ENCODE measurements at regions not wholly inside any gene's neighbourhood (a gene's known extent, or its start where the extent isn't known, plus 50 kb on each side); places are given as distances from the start of the nearest gene placed in this dataset.
"Not testable (repeated sequence)": the region's sequence is repeated elsewhere in the genome, so short reads cannot be mapped to it uniquely, and the experiment has no call there.

DNA sequence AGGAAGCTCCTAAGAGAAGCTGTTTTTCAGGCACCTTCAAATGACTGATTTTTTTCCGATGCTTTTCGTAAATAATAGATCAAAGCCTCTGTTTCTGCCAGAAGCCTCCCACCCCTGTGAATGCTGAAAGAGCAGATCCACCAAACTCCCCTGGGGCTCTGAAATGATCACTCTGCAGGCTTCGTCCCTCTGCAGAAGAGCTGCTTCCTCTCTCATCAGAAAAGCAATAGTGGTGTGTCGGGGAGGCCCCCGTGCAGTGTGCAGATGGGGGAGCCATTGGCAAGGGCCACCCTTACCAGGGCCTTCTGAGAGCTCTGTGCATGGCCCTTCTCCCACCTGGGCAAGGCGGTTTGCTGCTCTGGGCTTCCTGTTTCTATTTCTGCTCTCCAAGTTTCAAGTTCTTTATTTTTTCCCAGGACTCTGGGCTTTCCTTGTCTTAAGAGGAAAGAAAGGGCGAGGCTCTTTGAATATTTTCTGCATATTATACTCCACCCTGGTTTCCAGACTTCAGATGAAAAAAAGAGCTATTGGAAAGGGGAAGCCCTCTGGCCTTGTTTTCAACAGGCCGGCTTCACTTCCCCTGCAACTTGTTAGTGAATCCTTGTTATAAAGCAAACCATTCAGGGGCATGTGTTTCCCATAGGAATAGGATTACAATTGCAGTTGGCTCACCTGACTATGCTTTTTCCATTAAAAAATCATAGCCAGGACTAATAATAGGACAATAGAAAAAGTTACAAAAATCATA is 155.2 kb downstream of the TTLL2 start:
- no peaks in the 10 kb centered on the region for H3K36me3 ChIP-seq (ENCODE audit: low read depth, missing control alignments)
- intact Hi-C loops (cut with DNase I; ENCODE audit: low total_unique reads), result no loop called here
- DNase-seq, result no peak
- TF ChIP-seq POLR2A (IDR thresholded peaks at IDR 0.05), result no peak
- TF ChIP-seq, protein P1, sequence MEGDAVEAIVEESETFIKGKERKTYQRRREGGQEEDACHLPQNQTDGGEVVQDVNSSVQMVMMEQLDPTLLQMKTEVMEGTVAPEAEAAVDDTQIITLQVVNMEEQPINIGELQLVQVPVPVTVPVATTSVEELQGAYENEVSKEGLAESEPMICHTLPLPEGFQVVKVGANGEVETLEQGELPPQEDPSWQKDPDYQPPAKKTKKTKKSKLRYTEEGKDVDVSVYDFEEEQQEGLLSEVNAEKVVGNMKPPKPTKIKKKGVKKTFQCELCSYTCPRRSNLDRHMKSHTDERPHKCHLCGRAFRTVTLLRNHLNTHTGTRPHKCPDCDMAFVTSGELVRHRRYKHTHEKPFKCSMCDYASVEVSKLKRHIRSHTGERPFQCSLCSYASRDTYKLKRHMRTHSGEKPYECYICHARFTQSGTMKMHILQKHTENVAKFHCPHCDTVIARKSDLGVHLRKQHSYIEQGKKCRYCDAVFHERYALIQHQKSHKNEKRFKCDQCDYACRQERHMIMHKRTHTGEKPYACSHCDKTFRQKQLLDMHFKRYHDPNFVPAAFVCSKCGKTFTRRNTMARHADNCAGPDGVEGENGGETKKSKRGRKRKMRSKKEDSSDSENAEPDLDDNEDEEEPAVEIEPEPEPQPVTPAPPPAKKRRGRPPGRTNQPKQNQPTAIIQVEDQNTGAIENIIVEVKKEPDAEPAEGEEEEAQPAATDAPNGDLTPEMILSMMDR (IDR thresholded peaks at IDR 0.05), result no peak
- WGBS, 2 donors, result 47 to 51% methylated on average over 8 of the region's 8 CpGs
- H3K4me3 ChIP-seq, result no peak overlapping the region
- peaks cover 12% of the 10 kb centered on the region for H3K4me1 ChIP-seq
- no peaks in the 10 kb centered on the region for H3K9me3 ChIP-seq
- H3K27me3 ChIP-seq, result no peaks in the 10 kb centered on the region
- H3K27ac ChIP-seq, result peak overlapping the region in 1 of 2 donors; percentile 2

DNA sequence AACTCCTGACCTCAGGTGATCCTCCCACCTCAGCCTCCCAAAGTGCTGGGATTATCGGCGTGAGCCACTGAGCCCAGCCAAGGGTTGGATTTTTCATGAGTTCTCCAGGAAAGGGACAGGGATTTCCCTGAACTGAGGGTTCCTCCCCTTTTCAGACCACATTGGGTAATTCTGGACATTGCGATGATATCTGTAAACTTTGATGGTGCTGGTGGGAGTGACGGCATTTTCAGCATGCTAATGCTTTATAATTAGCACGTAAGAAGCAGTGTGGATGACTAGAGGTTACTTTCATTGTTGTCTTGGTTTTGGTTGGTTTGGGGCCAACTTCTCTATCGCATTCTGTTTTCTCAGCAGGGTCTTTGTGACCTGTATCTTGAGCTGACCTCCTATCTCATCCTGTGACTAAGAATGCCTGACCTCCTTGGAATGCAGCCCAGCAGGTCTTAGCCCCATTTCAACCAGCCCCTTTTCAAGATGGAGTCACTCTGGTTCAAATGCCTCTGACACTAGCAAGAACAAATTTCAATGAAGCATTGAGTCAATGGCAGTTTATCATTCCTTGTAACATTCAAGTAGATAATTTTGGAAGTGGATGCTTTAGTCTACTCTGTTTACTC is 156.5 kb downstream of the TTLL2 start:
- H3K9me3 ChIP-seq, result no peaks in the 10 kb centered on the region
- no peak overlapping the region for H3K27ac ChIP-seq
- intact Hi-C loops (cut with DNase I; ENCODE audit: low total_unique reads), result no loop called here
- TF ChIP-seq, protein P1 (IDR thresholded peaks at IDR 0.05), result no peak
- TF ChIP-seq POLR2A (IDR thresholded peaks at IDR 0.05), result no peak
- H3K36me3 ChIP-seq (ENCODE audit: low read depth, missing control alignments), result no peaks in the 10 kb centered on the region
- no peaks in the 10 kb centered on the region for H3K27me3 ChIP-seq
- H3K4me1 ChIP-seq, result peaks cover 12% of the 10 kb centered on the region
- DNase-seq, result no peak
- WGBS, 2 donors, result 76 to 82% methylated on average over 6 of the region's 6 CpGs
- H3K4me3 ChIP-seq, result no peak overlapping the region

DNA sequence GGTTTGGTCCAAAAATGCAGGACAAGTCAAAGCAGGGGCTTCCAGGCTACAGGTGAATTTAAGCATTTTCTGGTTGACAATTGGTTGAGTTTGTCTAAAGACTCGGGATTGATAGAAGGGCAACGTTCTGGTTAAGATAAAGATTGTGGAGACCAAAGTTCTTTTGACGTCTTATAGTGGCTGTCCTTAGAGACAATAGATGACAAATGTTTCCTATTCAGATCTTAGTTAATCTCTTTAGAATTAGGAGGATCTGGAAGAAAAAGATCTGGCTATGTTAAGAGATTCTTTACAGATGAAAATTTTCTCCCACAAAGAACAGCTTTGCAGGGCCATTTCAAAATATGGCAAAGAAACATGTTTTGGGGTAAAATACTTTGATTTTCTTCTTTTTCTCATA is 157.9 kb downstream of the TTLL2 start:
- peaks cover 12% of the 10 kb centered on the region for H3K4me1 ChIP-seq
- H3K4me3 ChIP-seq; intact Hi-C loops (cut with DNase I; ENCODE audit: low total_unique reads); H3K27ac ChIP-seq; H3K9me3 ChIP-seq; H3K36me3 ChIP-seq (ENCODE audit: low read depth, missing control alignments); DNase-seq; H3K27me3 ChIP-seq: not testable (repeated sequence)
- WGBS, 2 donors, result 82 to 89% methylated on average over 3 of the region's 3 CpGs

DNA sequence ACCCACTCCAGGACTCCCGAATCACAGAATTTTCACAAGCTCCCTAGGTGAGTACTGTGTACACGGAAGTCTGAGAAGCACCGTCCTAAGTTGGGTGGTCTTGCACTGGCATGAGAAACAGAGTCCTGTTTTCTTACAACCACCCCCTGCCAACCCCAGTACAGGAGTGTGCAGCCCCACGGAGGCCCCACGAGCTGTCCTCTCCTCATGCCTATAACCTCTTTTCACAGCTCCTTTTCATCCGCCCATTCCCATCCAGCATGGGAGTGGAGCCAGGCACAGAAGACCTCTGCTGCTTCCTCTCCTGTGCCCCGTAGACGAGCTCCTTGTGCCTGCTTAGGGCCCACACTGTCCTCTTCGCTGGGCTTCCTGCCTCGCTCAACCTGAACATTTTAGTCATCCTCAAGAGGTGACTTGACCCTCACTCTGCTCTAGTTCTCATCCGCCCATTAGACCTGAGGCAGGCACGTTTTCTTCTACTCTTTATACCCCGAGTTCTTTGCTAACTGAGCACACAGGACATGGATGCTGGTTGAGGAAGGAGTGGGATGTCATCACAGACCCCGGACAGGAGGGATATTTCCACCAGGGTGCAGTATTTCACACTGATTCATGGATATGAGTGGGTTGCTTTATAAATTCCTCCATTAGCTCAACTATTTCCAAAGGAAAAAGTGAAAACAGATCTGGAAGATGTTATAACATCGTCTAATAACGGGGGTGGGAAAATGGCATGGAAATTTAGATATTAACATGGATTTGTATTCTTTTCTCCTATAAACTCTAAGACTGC is 160.5 kb downstream of the TTLL2 start:
- Histone ChIP-seq H3K36me3 (ENCODE audit: low read depth, missing control alignments) (no peaks in the 10 kb centered on the region), H3K27ac (no peak overlapping the region), H3K27me3 (no peaks in the 10 kb centered on the region), H3K4me1 (peaks cover 6% of the 10 kb centered on the region), H3K4me3 (no peak overlapping the region), H3K9me3 (no peaks in the 10 kb centered on the region)
- no peak for TF ChIP-seq POLR2A (IDR thresholded peaks at IDR 0.05)
- TF ChIP-seq, protein P1 (IDR thresholded peaks at IDR 0.05), result peak; percentile 44 to 55 (median 50)
- intact Hi-C loops (cut with DNase I; ENCODE audit: low total_unique reads), result no loop called here
- DNase-seq, result peak; percentile 70
- 78 to 79% methylated on average over 14 to 16 of the region's 16 CpGs for WGBS, 2 donors
